HG02870 (cell line): ENCODE measurements at regions not wholly inside any gene's neighbourhood (a gene's known extent, or its start where the extent isn't known, plus 50 kb on each side); places are given as distances from the start of the nearest gene placed in this dataset.

ENCODE experiments used
- ATAC-seq: cut with Tn5 transposase; IDR thresholded peaks from one replicate; pipeline ENCODE4 v1.9.1; 2021; ENCODE audit warnings: mild to moderate bottlenecking, moderate library complexity; ENCODE audit not compliant: unreplicated experiment

GRCh38 chr13:31441800-31442510, 242.2 kb downstream of the B3GLCT start:
- no peak for ATAC-seq

DNA sequence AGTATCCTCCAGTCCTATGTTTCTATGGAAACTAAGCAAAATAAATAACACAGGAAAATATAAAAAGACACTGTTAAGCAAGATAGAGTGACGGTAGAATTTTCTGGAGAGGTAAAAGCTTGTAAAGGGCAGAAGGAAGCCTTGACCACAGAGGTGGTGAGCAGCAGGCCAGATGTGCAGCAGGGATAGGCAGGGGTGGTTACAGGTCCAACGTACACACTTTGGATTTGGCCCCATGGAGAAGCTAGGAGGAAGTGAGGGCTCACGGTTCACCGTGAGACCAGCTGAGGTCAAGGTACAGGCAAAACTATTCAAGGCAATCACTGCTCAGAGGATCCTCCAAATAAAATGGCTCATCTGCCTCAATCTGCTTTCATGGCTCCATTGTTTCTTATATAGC, 242.8 kb downstream of the B3GLCT start:
- ATAC-seq: no peak

- no peak for ATAC-seq
These were observed 244.6 kb downstream of the B3GLCT start for GRCh38 chr13:31444266-31444856.

GRCh38 chr13:31452525-31452924, 252.8 kb downstream of the B3GLCT start:
- ATAC-seq: no peak

DNA sequence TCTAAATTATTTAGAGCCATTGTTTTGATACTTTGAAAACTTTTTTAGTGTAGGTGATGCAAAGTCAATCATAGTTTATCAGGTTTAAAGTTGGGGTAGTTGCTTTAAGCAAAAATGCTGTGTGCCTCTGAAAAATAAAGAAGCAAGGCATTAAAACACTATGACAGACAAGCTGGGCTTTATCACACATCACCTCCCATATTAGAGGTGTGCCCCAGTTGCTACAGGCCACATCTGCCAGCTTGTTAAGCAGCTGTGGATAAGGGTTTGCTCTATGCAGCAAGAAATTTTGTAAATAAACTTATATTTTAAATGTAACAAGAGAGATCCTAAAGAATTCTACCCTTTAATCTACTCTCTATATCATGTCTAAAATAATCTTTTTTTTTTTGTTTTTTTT, 255.8 kb downstream of the B3GLCT start:
- ATAC-seq: no peak

- no peak for ATAC-seq
These were observed 256.3 kb downstream of the B3GLCT start for GRCh38 chr13:31456056-31456455.

DNA sequence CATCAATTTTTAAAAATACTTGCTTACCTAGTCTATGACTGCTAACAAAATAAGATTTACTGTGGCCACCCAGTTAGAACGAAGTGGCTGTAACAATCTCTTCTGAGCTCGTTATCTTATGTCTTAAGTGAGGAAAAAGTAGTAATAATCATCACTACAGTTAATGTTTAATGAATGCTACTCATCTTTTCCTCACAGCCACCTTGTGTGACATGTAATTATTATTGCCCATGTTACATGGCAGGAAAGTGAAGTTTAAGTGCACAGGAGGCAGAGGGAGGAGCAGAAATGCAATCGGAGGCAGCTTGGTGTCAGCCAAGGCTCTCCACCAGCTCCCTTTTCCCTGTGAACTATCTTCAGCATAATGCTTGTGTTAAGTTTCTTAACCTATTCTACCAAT, 260.3 kb downstream of the B3GLCT start:
- ATAC-seq: no peak

DNA sequence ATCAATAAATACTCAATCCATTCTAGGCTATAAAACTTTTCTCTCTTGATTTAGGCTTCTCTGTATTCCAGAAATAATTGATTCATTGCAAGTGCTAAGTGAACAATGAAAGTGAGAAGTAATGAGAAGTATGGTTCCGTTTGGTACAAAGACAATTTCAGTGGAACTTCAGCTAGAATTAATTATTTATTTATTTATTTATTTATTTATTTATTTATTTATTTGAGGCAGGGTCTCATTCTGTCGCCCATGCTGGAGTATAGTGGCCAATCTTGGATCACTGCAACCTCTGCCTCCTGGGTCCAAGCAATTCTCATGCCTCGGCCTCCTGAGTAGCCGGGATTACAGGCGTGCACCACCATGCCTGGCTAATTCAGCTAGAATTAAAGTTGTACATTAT, 262.1 kb downstream of the B3GLCT start:
- no peak for ATAC-seq

DNA sequence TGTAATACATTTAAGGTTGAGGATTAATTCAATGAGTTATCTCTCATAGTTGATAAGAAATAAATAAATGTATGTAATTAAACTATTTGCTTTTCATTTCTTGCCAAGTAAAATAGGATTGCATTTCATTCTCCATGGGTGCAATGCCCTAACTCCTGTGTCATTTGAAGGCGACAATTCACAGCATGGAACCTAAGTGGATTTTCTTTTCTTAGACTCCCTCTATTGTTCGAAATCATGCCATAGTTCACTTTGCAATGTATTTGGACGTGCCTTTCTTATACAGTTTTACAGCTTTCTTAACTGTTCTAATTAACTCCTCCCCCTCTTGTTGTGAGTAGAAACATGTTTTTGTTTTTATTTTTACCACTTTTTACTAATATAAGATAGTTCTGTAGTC, 263.0 kb downstream of the B3GLCT start:
- no peak for ATAC-seq

GRCh38 chr13:31468114-31468902, 268.5 kb downstream of the B3GLCT start:
- no peak for ATAC-seq

DNA sequence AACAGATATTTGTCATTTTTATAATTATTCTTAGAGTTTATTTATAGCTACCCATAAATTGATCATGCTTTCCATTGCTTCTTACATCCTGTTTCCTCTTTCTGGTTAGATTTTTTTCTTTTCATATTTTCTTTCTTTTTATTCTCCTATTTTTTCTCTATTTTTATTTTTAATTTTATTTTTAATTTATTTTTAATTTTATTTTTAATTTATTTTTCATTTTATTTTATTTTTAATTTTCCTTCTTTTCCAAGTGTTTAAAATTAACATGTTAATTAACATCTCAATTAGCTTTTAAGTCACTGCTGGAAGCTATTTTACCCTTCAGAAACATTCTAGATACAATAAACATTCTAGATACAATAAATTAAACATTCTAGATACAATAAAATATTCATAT, 269.6 kb downstream of the B3GLCT start:
- ATAC-seq: no peak

GRCh38 chr13:31476266-31476665, 263.1 kb upstream of the RXFP2 start:
- ATAC-seq: no peak

- no peak for ATAC-seq
These were observed 262.6 kb upstream of the RXFP2 start for GRCh38 chr13:31476753-31477152.

- no peak for ATAC-seq
These were observed 261.4 kb upstream of the RXFP2 start for GRCh38 chr13:31477961-31478360.

DNA sequence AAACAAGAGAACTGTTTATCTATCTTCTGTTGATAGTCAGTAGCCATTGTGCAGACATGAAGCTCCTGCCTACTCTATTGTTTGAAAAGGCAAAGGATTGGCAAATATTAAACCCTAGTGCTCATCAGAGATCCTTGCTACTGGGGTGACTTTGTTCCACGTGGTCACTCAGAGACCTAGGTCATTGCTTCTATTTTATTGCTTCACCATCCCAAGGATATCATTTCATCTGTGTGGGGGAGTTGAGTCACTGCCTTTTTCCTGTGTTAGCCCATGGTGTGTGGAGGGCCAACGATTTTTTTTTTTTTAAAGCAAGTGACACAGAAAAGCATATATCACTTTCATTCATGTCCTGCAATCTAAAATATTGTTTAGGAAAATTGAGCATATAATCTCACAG, 254.1 kb upstream of the RXFP2 start:
- ATAC-seq: no peak

GRCh38 chr13:31485651-31486051, 253.7 kb upstream of the RXFP2 start:
- ATAC-seq: no peak

GRCh38 chr13:31495336-31495735, 244.0 kb upstream of the RXFP2 start:
- no peak for ATAC-seq

DNA sequence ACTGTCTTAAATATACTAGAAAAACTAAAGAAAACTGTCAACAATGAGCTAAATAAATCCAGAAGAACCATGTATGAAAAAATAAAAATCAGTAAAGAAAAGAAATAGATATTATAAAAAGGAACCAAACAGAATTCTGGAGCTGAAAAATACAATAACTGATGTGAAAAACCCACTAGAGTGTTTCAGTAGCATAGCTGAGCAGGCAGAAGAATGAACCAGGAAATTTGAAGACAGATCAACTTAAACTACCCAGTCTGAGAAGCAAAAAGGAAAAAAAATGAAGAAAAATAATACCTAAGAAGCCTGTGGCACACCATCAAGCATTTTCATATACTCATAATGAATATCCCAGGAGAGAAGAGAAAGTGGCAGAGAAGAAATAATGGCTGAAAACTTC, 240.1 kb upstream of the RXFP2 start:
- ATAC-seq: no peak

GRCh38 chr13:31503626-31504025, 235.7 kb upstream of the RXFP2 start:
- no peak for ATAC-seq

- ATAC-seq: no peak
These were observed 234.4 kb upstream of the RXFP2 start for GRCh38 chr13:31504918-31505317.

GRCh38 chr13:31512331-31512730, 227.0 kb upstream of the RXFP2 start:
- ATAC-seq: no peak

- no peak for ATAC-seq
These were observed 224.4 kb upstream of the RXFP2 start for GRCh38 chr13:31514932-31515331.
